HEK293T (cell line): ENCODE measurements at regions not wholly inside any gene's neighbourhood (a gene's known extent, or its start where the extent isn't known, plus 50 kb on each side); places are given as distances from the start of the nearest gene placed in this dataset.

ENCODE experiments used
- ARNT ChIP-seq: fragments of 450-650 bp; IDR thresholded peaks from 2 replicates; pipeline ENCODE4 v1.6.1; 2017; ENCODE audit warnings: mild to moderate bottlenecking
- ELF4 ChIP-seq: fragments of 450-650 bp; IDR thresholded peaks from 2 replicates; pipeline ENCODE4 v1.6.1; 2017; ENCODE audit warnings: antibody characterized with exemption
- FOXM1 ChIP-seq: fragments of 450-650 bp; IDR thresholded peaks from 2 replicates; pipeline ENCODE4 v1.6.1; 2017; ENCODE audit warnings: mild to moderate bottlenecking, borderline replicate concordance
- LEF1 ChIP-seq: fragments of 450-650 bp; IDR thresholded peaks from 2 replicates; pipeline ENCODE4 v1.6.1; 2017; ENCODE audit warnings: mild to moderate bottlenecking, borderline replicate concordance
- SP1 ChIP-seq: fragments of 450-650 bp; IDR thresholded peaks from 2 replicates; pipeline ENCODE4 v1.6.1; 2017
- SUZ12 ChIP-seq: fragments of 450-650 bp; IDR thresholded peaks from 2 replicates; pipeline ENCODE4 v1.6.1; 2016; ENCODE audit warnings: mild to moderate bottlenecking
- TARDBP ChIP-seq: fragments of 450-650 bp; IDR thresholded peaks from 2 replicates; pipeline ENCODE4 v1.6.1; 2016
- ZNF384 ChIP-seq: fragments of 450-650 bp; IDR thresholded peaks from 2 replicates; pipeline ENCODE4 v1.6.1; 2016

- TF ChIP-seq LEF1 (no peak), ELF4 (no peak), ZNF384 (no peak), ARNT (no peak), SP1 (no peak), TARDBP (no peak), SUZ12 (no peak), FOXM1 (no peak)
These were observed 352.7 kb upstream of the SGCG start for GRCh38 chr13:22828081-22828480.
